ENCODE measurements at regions not wholly inside any gene's neighbourhood (a gene's known extent, or its start where the extent isn't known, plus 50 kb on each side); places are given as distances from the start of the nearest gene placed in this dataset.

DNA sequence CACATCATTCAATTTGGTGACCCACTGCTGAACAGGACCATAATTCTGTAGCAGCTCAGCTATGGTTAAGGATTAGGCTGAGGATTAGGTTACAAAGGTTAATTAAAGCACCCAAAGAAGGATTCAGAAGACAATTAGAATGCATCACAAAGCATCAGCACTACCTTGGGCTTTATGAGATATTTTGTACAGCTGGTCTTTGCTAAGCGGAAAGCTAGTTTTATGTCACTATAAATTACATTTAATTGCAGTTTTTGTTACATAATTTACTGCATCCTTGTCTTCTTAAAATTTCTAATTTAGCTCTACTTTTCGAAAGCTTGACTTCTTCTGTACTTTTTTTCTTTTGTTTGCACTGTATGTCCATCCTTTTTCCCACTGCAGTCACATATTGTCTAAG, 711.5 kb downstream of the RPS29 start:
- DNase-seq (ENCODE audit: low read depth) = no peak

GRCh38 chr14:48857366-48857765, 728.8 kb downstream of the RPS29 start:
- no peak for DNase-seq (ENCODE audit: low read depth)

- no peak for DNase-seq (ENCODE audit: low read depth)
These were observed 733.0 kb downstream of the RPS29 start for GRCh38 chr14:48853159-48853558.

GRCh38 chr14:48849741-48850322, 736.3 kb downstream of the RPS29 start:
- no peak for DNase-seq (ENCODE audit: low read depth)

- DNase-seq (ENCODE audit: low read depth) = no peak
These were observed 743.4 kb downstream of the RPS29 start for GRCh38 chr14:48842785-48843184.

- DNase-seq (ENCODE audit: low read depth) = no peak
These were observed 760.1 kb downstream of the RPS29 start for GRCh38 chr14:48826058-48826457.

- no peak for DNase-seq (ENCODE audit: low read depth)
These were observed 771.6 kb downstream of the RPS29 start for GRCh38 chr14:48814562-48814961.

DNA sequence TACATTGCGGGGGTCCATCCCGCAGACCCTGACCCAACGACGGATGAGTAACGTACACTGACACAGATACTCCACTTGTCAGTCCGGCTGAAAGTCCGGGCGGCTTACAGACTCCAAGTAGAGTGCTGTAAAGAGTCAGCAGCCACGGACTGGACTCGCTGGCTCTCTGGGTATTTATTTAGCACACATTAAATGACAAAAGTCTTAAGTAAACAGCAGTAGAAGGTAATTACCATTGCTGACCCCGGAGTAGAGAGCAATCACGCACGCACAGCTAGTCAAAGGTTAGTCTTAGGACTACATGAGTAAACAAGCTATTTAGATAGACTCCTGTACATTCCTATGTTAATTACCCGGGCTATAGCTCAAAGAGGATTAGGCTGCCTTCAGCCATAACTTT, 780.9 kb downstream of the RPS29 start:
- DNase-seq (ENCODE audit: low read depth) = no peak

- no peak for DNase-seq (ENCODE audit: low read depth)
These were observed 793.7 kb downstream of the RPS29 start for GRCh38 chr14:48792376-48793024.

- DNase-seq (ENCODE audit: low read depth) = no peak
These were observed 797.4 kb downstream of the RPS29 start for GRCh38 chr14:48788771-48789170.

DNA sequence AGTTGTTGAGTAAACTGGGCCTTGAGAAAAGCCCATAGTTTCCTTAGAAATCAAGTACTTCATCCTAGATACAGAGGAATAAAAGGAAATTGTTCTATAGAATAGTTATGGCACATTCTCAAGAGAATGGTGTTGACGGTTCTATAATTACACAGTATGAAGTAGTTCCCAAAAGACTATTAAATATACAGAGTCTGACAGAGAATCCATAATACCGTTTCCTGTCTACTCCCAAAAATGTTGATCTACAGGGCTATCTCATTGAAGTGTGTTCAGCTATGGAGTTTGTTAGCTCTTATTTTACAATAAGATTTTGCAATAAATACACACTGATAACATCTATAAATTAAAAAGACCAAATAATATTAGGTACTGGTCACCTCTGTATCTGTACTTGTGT, 799.7 kb downstream of the RPS29 start:
- DNase-seq (ENCODE audit: low read depth) = no peak

DNA sequence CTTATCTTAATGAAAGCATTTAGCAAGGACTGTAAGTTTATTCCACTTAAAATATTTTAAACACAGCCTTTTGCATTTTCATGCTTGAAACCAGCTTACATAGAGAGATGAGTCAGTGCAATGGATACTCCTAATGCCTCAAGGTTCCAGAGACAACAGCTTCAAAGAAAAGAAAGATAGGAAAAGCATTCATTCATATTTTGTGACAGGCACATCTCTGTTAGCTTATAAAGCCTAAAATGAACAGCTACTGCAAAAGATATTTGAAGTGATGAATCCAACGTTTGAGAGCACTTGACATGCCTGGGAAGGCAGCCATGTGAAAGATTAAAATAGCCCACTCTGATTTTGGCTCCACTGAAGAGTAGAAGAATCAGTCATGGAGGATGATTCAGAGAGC, 814.5 kb downstream of the RPS29 start:
- DNase-seq (ENCODE audit: low read depth) = no peak

GRCh38 chr14:48751293-48751692, 834.9 kb downstream of the RPS29 start:
- no peak for DNase-seq (ENCODE audit: low read depth)

GRCh38 chr14:48748151-48748675, 838.0 kb downstream of the RPS29 start:
- DNase-seq (ENCODE audit: low read depth) = no peak

- no peak for DNase-seq (ENCODE audit: low read depth)
These were observed 838.6 kb downstream of the RPS29 start for GRCh38 chr14:48747561-48748089.

DNA sequence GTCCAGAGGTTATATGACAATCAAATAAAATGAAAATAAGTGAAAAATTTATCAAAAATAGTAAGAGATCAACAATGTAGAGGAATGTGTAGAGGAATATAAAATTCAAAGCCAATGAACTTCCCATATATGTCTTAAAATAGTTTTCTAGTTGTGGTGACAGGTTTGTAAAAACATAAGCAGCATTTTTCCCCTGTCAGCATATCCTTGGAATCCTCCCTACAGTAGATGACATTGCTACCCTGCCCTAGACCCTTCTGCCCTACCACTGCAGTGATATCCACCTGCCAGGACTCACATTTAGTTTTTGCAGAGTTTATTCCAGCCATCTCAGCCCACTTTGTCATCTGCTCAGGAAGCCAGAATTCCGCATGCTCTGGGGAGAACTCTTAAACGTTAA, 842.0 kb downstream of the RPS29 start:
- DNase-seq (ENCODE audit: low read depth) = no peak

GRCh38 chr14:48738186-48738925, 847.8 kb downstream of the RPS29 start:
- DNase-seq (ENCODE audit: low read depth) = no peak

DNA sequence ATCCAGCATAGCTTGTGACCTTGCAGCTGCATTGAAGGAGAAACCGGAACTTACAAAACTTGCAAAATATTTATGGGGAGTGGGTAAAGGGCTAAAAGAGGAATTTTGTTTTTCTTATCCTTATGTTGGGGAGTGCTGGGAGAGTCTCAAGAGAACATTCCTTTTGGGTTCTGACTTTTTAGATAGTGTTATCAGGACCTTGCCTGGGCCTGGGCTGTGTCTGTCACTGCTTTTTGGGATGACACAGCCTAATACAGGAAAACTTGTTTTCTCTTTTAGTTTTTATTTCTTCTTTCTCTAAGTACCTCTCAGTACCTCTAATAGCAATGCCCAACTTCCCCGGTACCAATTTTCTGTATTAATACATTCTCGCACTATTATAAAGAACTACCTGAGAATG, 850.6 kb downstream of the RPS29 start:
- no peak for DNase-seq (ENCODE audit: low read depth)

GRCh38 chr14:48731260-48731659, 854.9 kb downstream of the RPS29 start:
- no peak for DNase-seq (ENCODE audit: low read depth)

DNA sequence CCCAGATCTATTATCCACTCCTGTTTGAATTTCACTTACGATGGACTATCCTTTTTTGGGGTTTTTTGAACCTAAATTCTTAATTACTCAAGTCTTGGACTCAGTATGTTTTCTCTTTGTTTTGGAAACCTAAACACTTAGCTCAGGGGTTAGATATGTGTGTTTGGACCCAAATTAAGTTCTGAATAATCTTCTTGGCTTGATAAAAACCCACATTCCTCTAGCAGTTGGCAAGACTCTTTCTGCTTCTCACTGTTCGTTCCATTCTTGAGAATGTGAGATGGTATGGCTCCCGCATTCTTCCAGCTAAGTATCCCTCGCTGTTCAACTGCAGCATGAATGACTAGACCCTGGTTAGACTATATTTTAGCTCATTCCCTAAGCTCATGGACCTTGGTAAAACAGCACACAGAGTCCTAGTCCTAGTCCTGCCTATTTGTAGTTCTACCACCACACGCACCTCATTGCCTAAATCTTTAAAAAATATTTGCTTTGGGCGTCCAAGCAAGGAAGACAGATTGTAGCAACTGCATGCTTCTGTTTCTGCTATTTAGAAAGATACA, 860.0 kb downstream of the RPS29 start:
- no peak for DNase-seq (ENCODE audit: low read depth)

GRCh38 chr14:48725051-48725734, 861.0 kb downstream of the RPS29 start:
- DNase-seq (ENCODE audit: low read depth) = no peak

GRCh38 chr14:48723841-48724495, 862.2 kb downstream of the RPS29 start:
- DNase-seq (ENCODE audit: low read depth) = no peak

All from T-helper 22 cell (primary cell).